ENCODE measurements at regions not wholly inside any gene's neighbourhood (a gene's known extent, or its start where the extent isn't known, plus 50 kb on each side); places are given as distances from the start of the nearest gene placed in this dataset.
"Not testable (repeated sequence)": the region's sequence is repeated elsewhere in the genome, so short reads cannot be mapped to it uniquely, and the experiment has no call there.

GRCh38 chr14:27312730-27313129 lies 714.9 kb upstream of the NOVA1 start:
- not testable (repeated sequence) for TF ChIP-seq CTCF, POLR2A (IDR thresholded peaks at IDR 0.05)
